Prostate gland (tissue), 2 donors: ENCODE measurements at regions not wholly inside any gene's neighbourhood (a gene's known extent, or its start where the extent isn't known, plus 50 kb on each side); places are given as distances from the start of the nearest gene placed in this dataset.

ENCODE experiments used
- POLR2AphosphoS5 ChIP-seq: sonication (generic); formaldehyde crosslinking; IDR thresholded peaks from one replicate; pipeline ENCODE4 v1.6.1; 2017; ENCODE audit warnings: antibody characterized with exemption
- TF ChIP-seq, protein P1 (sequence below), 4 experiments: fragments of 200-600 bp in 2 of 4; fragments of 450-650 bp in 2 of 4; sonication (generic) in 2 of 4; IDR thresholded peaks; 1 replicate in 3 of 4; 2 replicates in 1 of 4; pipeline ENCODE4 v1.5.1; 2016 to 2019; ENCODE audit warnings: antibody characterized with exemption in 4 of 4, mild to moderate bottlenecking in 2 of 4, moderate library complexity in 2 of 4

DNA sequence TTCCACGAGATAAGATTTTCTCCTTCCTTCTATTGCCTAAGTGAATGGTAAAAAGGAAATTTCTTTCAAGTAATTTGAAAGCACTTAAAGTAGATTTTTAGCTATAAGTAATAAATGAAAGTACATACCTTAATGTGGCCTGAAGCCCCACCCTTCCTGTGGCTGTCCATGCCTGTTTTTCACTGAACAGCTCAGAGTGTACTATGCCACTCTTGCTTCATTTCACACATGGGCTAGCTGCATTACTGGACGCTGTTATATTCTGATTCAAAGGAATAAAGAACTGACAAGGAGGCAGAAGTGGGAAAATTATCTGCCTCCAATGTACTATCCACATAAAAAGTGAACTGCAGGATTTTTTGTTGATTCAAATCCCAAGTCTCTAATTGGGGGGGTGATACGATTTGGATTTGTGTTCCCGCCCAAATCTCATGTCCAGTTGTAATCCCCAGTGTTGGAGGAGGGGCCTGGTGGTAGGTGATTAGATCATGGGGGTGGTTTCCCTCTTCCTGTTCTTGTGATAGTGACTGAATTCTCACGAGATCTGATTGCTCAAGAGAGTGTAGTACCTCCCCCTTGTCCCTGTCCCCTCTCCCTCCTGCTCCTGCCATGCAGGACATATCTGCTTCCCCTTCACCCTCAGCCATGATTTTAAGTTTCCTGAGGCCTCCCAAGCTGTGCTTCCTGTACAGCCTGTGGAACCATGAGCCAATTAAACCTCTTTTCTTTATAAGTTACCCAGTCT is 154.7 kb upstream of the SGCG start:
- TF ChIP-seq POLR2AphosphoS5 = no peak
- TF ChIP-seq, protein P1, sequence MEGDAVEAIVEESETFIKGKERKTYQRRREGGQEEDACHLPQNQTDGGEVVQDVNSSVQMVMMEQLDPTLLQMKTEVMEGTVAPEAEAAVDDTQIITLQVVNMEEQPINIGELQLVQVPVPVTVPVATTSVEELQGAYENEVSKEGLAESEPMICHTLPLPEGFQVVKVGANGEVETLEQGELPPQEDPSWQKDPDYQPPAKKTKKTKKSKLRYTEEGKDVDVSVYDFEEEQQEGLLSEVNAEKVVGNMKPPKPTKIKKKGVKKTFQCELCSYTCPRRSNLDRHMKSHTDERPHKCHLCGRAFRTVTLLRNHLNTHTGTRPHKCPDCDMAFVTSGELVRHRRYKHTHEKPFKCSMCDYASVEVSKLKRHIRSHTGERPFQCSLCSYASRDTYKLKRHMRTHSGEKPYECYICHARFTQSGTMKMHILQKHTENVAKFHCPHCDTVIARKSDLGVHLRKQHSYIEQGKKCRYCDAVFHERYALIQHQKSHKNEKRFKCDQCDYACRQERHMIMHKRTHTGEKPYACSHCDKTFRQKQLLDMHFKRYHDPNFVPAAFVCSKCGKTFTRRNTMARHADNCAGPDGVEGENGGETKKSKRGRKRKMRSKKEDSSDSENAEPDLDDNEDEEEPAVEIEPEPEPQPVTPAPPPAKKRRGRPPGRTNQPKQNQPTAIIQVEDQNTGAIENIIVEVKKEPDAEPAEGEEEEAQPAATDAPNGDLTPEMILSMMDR (IDR thresholded peaks at IDR 0.05) = no peak
